Fibroblast of mammary gland (primary cell): ENCODE measurements at regions not wholly inside any gene's neighbourhood (a gene's known extent, or its start where the extent isn't known, plus 50 kb on each side); places are given as distances from the start of the nearest gene placed in this dataset.
"Not testable (repeated sequence)": the region's sequence is repeated elsewhere in the genome, so short reads cannot be mapped to it uniquely, and the experiment has no call there.

Source experiments
- DNase-seq: peaks from one replicate; pipeline ENCODE4 v3.0.0-alpha.2; 2010; ENCODE audit warnings: low read depth
- H3K4me3 ChIP-seq: 2 replicates; pipeline ENCODE4 v1.5.1; 2011; ENCODE audit warnings: low read depth, mild to moderate bottlenecking, low read length, moderate library complexity; ENCODE audit not compliant: control insufficient read depth
- CTCF ChIP-seq: conservative IDR thresholded peaks from 2 replicates; pipeline ENCODE4 v1.5.1; 2011; ENCODE audit warnings: low read depth, low read length, inconsistent platforms; ENCODE audit not compliant: control insufficient read depth, insufficient read depth

GRCh38 chr5:83857341-83857740, 136.7 kb upstream of the HAPLN1 start:
- no peak for DNase-seq
- TF ChIP-seq CTCF = no peak
- H3K4me3 ChIP-seq = no peak overlapping the region

GRCh38 chr5:83856881-83857280, 136.2 kb upstream of the HAPLN1 start:
- no peak overlapping the region for H3K4me3 ChIP-seq
- no peak for TF ChIP-seq CTCF
- DNase-seq = no peak

- DNase-seq, H3K4me3 ChIP-seq: not testable (repeated sequence)
Measured at GRCh38 chr5:83850412-83850811, 129.8 kb upstream of the HAPLN1 start.

- H3K4me3 ChIP-seq = no peak overlapping the region
- TF ChIP-seq CTCF = no peak
- no peak for DNase-seq
Measured at GRCh38 chr5:83848941-83849340, 128.3 kb upstream of the HAPLN1 start.

GRCh38 chr5:83846624-83847350, 126.1 kb upstream of the HAPLN1 start:
- no peak for TF ChIP-seq CTCF
- no peak for DNase-seq
- no peak overlapping the region for H3K4me3 ChIP-seq

GRCh38 chr5:83844449-83845068, 123.9 kb upstream of the HAPLN1 start:
- H3K4me3 ChIP-seq = no peak overlapping the region
- peak; percentile 65 for DNase-seq
- no peak for TF ChIP-seq CTCF

GRCh38 chr5:83839788-83840187, 119.1 kb upstream of the HAPLN1 start:
- TF ChIP-seq CTCF = no peak
- DNase-seq = no peak
- no peak overlapping the region for H3K4me3 ChIP-seq
